Dermis blood vessel endothelial cell (primary cell): ENCODE measurements at regions not wholly inside any gene's neighbourhood (a gene's known extent, or its start where the extent isn't known, plus 50 kb on each side); places are given as distances from the start of the nearest gene placed in this dataset.
"Not testable (repeated sequence)": the region's sequence is repeated elsewhere in the genome, so short reads cannot be mapped to it uniquely, and the experiment has no call there.

ENCODE experiments used
- DNase-seq: peaks from one replicate; pipeline ENCODE4 v3.0.0; 2010

DNA sequence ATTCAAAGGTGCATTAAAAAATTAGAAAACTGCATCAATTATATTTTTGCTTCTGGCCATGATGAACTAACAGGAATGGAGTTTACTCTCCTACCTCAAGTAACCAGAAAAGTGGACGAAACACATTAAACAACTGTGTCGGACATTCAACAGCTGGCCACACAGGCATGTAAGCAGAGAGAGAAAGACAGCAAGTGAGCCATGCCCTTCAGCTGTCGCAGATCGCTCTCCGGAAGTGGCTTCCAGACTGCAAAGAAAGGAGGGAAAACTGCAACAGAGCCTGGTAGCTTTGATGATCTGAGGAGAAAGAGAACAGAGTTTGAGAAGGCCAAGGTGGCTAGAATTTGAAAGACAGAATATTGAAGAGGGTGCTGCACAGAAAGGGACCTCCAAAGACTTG lies 557.2 kb downstream of the MATN1 start:
- no peak for DNase-seq

DNA sequence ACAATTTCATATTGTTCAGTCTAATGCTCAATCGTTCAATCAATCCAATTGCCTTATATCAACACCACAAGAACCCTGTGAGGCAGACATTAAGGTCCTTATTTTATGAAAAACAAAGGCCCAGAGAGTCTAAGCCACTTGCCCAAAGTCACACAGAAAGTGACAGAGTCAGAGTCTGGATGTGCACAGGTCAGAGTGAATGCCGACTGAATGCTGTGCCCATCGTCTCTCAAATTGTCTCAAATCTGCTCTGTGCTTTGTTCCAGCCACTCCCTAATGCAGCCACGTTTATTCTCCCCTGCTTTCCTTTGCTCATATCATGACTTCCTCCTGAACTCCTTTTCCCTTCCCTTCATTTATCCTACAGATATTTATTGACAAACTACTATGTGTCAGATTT lies 558.3 kb downstream of the MATN1 start:
- no peak for DNase-seq

DNA sequence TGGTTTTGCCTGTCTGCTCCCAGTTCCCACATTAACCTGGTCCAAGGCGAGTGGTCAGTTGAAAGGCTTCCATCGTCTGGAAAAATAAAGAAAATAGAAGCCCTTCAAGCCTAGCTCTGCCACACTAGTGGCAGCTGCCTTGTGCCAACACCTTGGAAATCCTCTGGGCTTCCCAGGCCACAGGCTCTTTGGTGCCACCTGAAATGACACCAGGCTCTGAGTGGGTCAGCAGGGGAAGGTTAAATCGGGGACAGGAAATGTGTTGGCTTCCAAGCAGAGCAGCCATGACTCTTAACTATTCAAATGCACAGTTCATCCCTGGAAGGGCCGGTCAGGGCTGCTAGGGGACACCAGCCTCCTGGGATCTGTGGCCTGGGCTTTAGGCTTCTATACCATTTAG lies 558.7 kb downstream of the MATN1 start:
- no peak for DNase-seq

DNA sequence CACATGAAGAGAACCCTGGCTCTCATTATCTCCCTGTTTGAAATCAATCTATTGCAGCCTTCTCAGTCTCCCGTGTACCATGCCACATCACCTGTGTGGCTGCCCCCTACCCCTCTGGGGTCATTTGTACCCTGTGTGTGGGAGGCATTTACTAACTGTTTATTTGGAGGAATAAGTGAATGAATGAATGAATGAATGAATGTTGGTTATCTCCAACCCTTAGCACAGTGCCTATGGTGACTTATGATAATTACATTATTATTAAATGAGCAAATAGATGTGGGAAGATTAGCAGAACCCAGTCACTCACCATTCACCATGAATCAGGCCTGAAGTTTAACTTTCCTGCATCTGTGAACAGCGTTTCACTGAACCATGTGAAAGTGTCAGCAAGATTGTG lies 560.8 kb downstream of the MATN1 start:
- no peak for DNase-seq

DNA sequence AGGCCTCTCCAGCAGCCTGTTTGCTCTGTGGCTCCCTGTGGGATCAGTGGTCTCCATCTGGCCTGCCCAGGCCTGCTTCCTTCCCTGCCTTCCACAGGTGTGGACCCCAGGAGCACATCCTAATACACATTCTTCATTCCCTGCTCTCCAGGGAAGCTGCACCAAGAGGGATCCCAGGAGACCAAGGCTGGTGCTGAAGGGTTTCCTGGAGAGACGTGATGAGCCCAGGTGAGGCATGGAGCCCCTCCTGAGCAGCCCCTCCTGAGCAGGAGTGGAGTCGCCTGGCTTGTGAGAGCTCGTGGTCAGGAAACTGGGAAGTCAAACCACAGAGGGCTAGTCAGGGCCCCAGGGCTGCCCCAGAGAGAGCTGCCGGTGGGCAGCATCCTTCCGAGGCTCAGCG lies 561.4 kb downstream of the MATN1 start:
- no peak for DNase-seq

DNA sequence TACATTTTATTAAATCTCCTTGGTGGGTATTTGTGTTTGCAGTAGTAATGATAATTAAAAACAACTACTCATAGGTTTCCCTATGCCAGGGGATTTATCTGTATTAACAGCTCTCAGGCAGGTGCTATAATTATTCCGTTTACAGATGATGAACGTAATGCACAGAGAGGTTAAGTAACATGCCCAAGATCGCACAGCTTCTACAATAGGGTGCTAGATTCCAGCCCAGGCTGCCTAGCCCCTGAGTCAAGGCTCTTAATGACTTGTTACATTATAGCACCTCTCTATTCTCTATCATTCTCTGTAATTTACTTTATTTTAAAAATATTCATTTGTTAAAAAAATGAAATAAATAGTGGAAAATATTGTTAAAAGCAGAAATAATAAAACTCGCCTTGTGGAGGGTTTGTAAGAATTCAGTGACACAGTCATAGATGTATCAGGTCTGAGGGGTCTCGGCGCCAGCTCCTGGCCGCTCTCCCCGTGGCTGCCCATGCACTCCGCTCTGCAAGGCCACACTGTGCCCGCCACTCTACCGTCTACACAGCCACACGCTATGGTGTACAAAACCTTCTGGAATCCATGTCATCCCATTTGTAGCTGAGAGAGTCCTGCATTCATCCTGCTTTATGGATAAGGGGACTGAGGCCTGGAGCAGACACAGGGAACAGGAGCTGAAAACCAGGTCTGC lies 562.2 kb downstream of the MATN1 start:
- DNase-seq = no peak

DNA sequence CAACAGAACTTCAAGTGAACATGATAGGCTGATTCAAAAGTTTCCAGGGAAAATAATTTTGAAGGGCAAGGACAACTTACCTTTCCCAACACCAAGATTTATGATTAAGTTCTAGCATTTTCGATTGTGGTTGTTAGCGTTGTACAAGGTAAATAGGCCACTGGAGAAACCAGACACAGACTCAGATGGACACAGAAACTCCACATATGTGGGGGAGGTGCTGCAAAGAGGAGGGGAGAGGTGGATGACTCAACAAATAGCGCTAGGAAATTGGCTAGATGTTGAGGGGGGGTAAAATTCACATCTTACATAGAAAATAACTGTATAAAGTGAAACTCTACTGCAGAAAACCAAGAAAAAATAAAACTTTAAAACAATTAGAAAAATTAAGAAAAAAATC lies 564.4 kb downstream of the MATN1 start:
- DNase-seq = no peak

DNA sequence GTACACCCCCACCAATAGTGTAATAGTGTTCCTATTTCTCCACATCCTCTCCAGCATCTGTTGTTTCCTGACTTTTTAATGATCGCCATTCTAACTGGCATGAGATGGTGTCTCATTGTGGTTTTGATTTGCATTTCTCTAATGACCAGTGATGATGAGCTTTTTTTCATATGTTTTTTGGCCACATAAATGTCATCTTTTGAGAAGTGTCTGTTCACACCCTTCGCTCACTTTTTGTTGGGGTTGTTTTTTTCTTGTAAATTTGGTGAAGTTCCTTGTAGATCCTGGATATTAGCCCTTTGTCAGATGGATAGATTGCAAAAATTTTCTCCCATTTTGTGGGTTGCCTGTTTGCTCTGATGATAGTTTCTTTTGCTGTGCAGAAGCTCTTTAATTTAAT lies 567.7 kb downstream of the MATN1 start:
- not testable (repeated sequence) for DNase-seq

DNA sequence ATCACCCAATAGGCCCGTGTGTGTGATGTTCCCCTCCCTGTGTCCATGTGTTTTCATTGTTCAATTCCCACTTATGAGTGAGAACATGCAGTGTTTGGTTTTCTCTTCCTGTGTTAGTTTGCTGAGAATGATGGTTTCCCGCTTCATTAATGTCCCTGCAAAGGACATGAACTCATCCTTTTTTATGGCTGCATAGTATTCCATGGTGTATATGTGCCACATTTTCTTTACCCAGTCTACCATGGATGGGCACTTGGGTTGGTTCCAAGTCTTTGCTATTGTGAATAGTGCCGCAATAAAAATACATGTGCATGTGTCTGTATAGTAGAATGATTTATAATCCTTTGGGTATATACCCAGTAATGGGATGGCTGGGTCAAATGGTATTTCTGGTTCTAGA lies 568.1 kb downstream of the MATN1 start:
- DNase-seq = not testable (repeated sequence)

DNA sequence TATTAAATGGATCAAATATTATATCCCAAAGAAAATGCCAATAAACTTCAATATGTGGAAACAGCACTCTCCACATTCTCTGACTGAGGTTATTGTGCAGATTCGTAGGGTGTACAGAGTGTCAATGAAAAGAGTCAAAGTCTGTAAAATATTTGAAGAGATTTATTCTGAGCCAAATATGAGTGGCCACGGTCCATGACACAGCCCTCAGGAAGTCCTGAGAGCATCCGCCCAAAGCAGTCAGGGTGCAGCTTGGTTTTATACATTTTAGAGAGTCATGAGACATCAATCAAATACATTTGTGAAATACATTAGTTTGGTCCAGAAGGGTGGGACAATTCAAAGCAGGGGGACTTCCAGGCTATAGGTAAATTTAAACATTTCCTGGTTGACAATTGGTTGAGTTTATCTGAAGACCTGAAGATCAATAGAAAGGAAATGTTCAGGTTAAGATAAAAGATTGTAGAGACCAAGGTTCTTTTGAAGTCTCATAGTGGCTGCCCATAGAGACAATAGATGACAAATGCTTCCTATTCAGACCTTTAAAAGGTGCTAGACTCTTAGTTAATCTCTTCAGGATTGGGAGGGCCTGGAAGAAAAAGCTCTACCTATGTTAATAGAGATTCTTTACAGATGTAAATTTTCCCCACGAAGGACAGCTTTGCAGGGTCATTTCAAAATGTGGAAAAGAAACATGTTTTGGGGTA lies 569.5 kb downstream of the MATN1 start:
- no peak for DNase-seq

DNA sequence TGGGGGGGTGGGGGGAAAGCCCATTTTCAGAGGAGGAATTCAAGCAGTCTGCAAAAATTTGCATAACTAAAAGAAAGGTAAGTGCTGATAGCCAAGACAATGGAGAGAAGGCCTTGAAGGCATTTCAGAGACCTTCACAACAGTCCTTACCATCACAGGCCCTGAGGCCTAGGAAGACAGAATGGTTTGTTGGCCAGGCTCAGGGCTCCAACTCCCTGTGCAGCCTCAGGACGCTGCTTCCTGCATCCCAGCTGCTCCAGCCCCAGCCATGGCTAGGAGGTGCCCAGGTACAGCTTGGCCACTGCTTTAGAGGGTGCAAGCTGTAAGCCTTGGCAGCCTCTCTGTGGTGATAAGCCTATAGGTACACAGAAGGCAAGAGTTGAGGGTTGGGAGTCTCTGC lies 571.6 kb downstream of the MATN1 start:
- no peak for DNase-seq

DNA sequence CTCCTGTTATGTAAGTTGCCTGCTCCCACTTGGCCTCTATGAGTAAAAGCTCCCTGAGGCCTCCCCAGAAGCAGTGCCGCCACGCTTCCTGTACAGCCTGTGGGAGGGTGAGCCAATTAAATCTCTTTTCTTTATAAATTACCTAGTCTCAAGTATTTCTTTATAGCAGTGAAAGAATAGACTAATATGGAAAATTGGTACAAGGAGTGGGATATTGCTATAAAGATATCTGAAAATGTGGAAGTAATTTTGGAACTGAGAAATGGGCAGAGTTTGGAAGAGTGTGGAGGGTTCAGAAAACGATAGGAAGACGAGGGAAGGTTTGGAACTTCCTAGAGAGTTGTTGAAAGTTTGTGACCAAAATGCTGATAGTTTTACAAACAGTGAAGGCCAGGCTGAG lies 572.3 kb downstream of the MATN1 start:
- DNase-seq = no peak

DNA sequence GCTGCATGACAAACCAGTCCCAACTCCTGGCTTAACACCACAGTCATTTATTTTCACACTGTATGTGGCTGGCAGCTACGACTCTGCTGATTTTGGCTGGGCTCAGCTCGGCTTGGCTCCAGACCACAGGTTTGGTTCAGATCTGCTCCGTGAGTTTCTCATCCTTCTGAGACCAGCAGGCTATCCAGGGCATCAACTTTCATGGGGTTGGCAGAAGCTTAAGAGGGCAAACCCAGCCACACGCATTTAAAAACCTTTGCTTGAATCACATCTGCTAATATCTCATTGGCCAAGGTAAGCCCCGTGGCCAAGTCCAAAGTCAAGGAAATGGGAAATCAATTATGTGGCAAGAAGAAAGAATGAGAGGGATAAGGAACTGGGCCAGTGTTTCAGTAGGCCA lies 574.2 kb downstream of the MATN1 start:
- DNase-seq = no peak

DNA sequence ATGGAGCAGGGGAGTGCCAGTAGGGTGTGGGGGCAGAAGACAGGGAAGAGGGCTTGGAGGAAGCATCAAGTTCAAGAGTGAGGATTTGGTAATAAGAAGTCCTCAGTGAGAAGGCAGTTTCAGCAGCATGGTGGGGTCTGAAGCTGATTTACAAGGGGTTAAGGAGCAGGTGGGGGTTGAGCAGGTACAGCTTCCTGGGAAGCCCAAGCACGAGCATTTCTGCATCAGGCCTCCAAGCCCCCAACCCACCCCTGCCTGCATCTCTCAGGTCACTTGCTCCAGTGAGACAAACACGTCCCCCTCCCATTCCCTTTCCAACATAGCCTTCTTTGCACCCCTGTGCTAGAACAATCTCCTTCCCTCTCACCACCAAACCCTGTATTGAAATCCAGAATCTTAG lies 574.7 kb downstream of the MATN1 start:
- no peak for DNase-seq

DNA sequence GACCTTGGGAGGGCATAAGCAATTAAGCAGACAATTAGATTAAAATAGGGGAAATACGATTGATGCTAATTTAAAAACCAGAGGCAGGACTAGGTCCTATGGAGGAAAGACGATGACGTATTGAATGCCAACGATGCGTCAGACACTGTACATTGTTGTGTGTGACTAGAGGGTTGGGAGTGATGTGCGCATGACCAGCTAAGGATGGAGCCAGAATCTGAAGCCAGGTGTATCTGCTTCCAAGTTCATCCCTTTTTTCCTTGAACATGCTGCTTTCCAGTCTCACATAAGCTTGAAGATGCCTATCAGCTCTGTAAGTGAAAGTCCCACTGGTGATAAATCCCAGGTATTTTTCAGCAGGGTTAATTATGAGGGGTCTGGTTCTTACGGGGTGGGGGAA lies 576.2 kb downstream of the MATN1 start:
- no peak for DNase-seq

DNA sequence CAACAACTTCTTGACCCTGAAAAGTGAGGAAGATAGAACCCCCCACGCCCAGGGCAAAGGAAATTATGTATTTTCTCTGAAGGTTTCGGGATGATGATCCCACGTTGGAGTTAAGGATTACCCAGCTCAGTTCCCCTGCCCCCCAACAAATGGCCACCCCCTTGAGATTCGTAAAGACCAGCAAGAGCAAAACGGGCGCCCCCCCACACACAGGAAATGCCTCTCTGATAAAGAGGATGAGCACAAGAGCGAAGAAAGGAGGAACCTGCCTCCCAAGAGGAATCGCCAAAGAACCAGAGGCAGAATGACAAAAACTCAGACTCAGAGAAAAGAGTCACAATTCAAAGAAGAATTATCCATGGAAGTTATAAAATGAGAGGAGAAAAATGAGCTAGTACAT lies 576.9 kb downstream of the MATN1 start:
- DNase-seq = no peak

DNA sequence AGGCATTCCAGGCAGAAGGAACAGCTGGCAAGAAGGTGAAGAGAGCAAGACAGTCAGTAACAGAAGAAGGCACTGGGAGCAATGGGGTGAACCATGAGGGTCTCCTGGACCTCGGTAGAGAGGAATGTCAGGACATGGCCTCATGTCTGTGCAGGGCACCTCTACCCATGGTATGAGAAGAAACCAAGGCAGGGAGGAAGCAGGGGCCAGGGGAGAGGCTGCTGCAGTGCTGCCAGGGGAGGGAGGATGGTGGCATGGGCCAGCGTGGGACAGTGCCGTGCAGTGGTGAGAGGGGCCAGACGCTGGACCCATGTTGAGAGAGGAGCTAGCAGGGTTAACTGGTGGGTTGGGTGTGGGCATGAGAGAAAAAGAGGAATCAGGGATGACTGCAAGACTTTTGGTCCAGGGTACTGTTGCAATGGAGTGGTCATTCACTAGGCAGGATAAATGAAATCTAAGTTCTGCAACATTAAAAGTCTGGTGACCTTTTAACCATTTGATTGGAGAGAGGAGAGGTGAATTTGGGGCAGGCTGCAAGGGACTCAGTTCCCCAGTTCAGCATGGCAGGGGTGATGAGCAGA lies 577.6 kb downstream of the MATN1 start:
- DNase-seq = no peak

DNA sequence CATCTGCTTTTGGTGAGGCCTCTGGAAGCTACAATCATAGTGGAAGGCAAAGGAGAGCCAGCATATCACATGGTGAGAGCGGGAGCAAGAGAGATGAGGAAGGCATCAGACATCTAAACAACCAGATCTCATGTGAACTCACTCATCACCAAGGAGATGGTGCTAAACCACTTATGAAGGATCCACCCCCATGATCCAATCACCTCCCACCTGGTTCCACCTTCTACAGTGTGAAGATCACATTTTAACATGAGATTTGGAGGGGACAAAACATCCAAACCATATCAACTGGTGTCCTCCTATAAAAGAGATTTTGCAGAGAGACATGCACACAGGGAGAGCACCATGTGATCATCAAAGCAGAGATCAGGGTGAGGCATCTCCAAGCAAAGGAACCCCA lies 578.6 kb downstream of the MATN1 start:
- DNase-seq = no peak

DNA sequence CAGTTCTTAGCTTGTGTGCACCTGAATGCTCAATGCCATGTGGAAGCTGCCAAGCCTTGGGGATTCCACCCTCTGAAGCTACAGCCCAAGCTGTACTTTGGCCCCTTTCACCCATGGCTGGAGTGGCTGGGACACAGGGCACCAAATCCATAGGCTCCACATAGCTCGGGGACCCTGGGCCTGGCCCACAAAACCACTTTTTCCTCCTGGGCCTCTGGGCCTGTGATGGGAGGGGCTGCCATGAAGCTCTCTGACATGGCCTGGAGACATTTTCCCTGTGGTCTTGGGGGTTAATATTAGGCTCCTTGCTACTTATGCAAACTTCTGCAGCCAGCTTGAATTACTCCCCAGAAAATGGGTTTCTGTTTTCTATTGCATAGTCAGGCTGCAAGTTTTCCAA lies 579.9 kb downstream of the MATN1 start:
- no peak for DNase-seq

DNA sequence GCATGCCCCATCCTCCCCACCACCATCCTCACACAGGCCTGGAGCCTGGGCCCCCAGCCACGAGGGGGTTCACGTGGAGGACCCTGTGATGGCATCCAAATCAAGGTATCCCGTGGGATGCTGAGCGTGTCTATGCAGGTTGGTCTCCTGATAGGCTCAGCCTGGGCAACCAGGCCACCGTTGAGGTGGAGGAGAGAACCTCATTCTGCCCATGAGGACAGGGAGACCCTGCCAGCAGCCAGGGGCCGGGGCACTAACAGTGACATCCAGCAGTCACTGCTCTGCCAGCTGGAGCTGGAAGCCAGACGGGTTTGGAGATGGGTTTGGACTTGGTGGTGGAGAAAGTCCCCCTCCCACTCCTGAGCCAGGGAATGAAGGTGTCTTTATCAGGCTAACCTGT lies 582.8 kb downstream of the MATN1 start:
- no peak for DNase-seq

DNA sequence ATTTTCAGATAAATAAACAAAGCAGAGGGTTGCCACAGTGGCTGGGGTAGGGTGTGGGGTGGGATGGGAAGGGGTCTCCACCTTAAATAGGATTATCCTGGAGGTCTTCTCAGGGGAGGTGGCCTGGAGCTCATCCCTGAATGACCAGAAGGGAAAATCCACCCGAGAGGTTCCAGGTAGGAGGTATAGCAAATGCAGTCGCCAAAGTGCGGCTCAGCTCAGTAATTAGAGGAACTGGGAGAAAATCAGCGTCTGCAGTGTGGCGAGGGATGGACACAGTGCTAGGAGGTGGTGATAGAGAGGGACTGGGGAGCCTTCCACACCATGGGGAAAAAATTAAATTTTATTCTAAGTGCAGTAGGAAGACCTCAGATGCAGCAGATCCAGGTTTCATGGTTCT lies 584.5 kb downstream of the MATN1 start:
- no peak for DNase-seq

DNA sequence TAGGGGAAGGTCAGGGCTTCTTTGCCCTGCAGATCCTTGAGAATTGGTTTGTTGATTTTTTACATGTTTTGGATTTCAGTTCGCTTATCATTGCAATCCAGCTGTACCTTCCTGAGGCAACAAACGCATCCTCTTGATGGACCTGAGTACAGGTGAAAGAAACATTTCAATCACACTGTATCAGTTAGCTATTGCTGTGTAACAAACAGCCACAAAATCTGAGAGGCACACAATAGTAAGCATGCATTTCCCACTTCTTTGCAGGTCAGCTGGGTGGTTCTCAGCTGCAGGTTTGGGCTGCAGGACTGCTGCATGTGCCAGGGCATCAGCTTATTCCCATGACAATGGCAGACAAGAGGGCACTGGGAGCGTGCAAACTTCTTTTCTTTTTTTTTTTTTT lies 586.4 kb downstream of the MATN1 start:
- DNase-seq = no peak

DNA sequence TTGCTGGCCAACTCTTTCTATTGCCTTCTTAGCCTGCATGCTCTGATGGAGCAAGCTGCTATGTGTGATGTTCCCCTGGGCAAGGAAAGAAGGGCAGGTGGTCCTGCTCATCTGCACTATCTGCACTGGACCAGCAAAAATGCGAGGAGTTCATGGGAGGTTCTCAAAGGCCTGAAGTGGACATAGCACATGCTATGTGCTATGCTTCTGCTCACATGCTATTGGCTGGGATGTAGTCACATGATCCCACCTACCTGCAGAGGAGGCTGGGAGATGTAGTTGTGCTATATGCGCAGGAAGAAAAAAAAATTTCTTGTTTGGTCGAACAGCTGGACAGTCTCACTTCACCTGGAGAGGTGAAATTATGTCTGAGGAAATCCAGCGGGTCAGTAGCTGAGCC lies 587.7 kb downstream of the MATN1 start:
- no peak for DNase-seq

DNA sequence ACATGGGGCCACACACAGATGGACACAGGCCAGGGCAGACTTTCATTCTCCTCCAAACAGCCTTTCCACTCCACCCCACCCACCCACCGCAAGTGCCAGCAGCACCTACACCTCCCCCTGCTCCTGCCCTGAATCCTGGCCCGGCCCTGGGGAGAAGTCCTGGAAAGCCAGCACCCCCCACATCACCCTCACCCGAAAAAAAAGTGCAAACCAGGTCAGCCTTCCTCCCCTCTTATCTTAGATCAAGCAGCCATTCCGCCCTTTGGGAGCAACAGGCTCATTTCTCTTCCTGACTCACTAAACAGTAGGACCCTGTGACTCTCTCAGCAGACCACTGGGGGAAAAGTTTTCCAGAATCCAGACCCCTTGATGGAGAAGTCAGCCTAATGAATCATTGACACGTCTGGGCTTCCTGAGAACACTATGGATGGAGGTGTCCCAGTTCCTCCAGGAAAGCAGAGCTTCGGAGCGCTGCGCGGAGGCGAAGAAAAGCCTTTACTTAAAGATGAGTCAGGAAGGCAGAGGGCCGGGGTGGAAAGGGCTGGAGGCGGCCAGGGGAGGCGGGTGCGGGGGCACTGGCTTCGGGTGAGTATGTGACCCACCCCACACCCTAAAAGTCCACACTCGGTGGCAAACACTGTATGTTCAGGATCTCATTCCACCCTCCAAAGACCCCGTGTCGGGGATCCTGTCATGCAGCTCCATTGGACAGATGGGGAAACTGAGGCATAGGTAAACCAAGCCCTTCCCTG lies 588.7 kb downstream of the MATN1 start:
- DNase-seq = no peak
